ENCODE measurements at regions not wholly inside any gene's neighbourhood (a gene's known extent, or its start where the extent isn't known, plus 50 kb on each side); places are given as distances from the start of the nearest gene placed in this dataset.

DNA sequence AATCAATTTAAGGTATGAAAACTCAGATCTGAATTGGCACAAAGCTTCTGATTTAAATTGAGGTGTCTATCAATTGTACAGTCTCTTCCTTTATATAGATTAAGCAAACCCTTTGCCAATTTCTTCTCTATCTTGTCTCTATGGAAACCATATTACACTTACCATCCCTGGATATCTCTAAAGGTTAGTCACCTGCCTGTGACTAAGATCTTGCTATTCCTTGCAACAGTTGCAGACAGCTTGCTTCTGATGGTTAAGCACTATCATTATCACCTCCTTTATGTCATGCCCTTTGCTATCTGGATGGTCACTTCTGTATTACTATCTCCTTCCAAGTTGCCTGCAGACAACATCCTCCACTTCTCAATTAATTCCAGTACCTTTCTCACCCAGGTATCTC lies 998.6 kb upstream of the B3GALT2 start:
- DNase-seq, result no peak

DNA sequence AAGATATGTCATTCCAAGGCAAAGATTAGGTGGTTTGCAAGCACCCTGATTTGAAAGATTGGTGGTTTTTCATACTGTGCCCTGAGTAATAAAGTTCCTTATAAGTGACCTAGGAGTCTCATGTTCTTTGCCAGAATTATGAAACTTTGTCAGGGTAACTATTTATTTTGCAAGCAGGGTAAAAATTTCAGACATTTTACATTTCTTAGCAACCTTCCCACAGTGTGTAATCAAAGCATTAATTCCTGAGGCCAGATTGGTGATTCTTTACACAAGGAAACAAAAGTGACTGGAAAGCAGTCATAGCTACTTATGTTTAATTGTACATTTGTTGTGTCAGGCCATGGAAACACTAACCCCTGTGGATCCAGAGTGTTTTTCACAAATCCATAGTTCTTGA lies 998.0 kb upstream of the B3GALT2 start:
- DNase-seq, result no peak

DNA sequence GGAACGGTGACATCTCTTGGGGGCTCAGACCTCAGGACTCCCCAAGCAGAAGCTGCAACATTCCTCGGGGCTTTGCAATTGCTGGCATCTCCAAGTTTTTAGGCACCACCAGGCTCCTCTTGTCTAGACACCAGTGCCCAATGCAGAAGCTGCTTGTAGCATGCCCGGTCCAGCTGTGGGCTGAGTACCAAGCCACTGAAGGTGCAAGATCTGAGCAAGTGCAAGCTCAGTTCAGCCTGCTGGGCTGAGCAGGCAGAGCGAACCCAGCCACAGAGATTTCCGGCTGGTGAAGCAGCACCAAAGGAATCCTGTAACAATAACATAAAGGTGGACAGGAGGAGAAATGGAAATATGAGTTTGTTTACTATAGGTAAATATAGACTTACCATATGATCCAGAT lies 995.4 kb upstream of the B3GALT2 start:
- DNase-seq, result no peak

GRCh38 chr1:194176212-194176611 lies 989.8 kb upstream of the B3GALT2 start:
- no peak for DNase-seq

- no peak for DNase-seq
Observed at GRCh38 chr1:194175251-194175650, 988.8 kb upstream of the B3GALT2 start.

DNA sequence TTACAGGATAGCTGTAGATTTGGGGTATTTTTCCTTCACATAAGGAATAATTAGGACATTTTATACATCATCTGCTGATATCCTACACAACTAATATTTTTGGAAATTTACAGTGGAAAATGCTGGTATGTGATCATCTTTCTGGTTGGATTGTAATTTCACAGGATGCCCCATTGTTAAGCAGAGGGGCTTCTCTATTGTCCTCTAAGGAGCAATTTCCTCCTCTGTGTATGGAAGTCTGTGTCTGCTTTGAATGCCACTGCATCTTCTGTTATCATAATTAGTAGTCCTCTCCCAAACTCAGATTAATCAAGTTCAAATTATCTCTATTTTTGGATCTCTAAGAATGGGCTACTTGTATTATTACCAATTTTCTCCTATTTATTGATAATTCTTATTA lies 988.1 kb upstream of the B3GALT2 start:
- no peak for DNase-seq

DNA sequence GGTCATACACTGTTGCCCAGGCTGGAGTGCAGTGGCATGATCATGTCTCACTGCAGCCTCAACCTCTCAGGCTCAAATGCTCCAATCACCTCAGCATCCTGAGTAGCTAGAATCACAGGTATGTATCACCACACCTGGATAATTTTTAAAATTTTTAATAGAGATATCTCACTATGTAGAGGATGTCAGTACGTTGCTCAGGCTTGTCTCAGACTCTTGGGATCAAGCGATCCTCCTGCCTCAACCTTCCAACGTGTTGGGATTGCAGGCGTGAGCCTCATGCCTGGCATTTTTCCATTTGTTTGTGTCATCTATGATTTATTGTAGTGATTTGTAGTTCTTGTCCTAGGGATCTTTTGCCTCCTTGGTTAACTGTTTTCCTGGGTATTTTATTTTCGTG lies 985.2 kb upstream of the B3GALT2 start:
- DNase-seq, result no peak

- no peak for DNase-seq
Observed at GRCh38 chr1:194167956-194168640, 981.7 kb upstream of the B3GALT2 start.

DNA sequence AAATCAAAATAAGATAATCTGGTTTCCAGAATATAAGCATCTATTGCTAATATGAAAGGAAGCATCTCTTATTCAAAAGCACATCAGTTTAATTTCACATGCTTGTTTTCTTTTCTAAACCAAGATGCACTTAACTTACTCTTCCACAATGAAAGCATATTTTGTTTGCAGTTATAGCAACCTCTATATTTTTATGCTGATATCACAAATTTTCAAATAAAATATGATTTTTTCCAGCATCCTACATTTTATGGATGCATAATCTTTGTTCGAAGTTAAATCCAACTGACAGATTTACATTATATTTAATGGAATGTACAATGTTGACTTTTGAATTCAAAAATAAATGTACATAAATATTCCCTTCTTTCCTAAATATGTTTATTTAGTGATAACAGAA lies 978.3 kb upstream of the B3GALT2 start:
- DNase-seq, result no peak

DNA sequence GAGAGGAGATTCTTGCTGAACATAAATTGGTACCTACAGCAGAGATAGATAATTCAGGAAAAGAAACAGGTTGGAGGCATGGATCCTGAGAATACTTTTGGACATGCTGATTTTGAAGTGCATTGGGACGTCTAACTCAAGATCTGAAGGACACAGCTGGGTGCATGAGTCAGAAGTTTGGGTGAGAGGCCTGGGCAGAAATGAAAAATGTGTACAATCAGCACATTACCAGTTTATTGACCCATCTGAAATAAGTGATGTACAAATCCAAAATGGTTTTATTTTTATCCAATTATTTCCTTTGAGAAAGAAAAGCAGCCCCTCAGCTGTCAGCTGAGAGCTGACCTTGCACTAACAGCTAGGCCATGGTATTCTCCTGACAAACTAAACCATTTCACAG lies 975.2 kb upstream of the B3GALT2 start:
- DNase-seq, result no peak

DNA sequence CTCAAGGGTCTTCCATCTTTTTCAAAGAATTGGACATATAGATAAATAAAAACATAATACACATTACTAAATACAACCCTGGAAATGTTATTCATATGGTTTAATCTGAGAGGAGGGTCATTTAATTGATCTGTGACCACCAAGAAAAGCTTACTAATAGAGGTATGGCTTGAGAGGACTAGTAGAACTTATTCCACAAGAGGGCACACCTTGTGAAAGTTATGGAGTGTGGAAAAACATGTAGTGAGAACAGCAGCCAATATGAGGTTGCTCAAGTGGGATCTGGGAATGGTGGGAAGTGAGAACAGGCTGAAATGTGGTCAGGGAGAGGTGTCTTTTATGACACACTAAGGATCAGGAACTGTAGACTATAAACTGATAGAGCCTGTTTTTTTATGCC lies 973.5 kb upstream of the B3GALT2 start:
- no peak for DNase-seq

DNA sequence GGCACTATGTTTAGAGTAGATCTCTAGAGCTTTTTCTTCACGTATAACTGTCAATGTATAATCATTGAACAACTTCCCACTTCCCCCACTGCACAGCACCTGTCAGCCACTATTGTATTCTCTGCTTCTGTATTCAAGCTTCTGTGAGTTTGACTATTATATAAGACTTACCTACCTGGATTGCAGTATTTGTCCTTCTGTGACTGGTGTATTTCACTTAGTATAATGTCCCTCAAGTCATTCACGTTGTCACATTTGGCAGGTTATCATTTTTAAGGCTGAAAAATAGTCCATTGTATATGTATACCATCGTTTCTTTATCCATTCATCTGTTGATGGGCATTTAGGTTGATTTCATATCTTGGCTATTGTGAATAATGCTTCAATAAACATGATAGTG lies 969.5 kb upstream of the B3GALT2 start:
- no peak for DNase-seq

GRCh38 chr1:194151056-194151455 lies 964.6 kb upstream of the B3GALT2 start:
- no peak for DNase-seq

GRCh38 chr1:194150242-194150641 lies 963.8 kb upstream of the B3GALT2 start:
- no peak for DNase-seq

DNA sequence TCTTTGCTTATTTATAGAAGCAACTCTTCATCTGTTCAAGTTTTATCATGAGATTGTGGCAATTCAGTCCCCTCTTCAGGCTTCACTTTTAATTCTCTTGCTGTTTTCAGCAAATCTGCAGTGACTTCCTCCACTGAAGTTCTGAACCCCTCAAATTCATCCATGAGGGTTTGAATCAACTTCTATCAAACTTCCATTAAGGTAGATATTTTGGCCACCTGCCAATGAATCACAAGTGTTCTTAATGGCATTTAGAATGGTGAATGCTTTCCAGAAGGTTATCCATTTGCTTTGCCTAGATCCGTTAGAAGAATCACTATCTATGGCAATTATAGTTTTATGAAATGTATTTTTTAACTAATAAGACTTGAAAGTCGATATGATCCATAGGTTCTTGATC lies 946.7 kb upstream of the B3GALT2 start:
- DNase-seq, result no peak

- DNase-seq, result no peak
Observed at GRCh38 chr1:194118086-194118485, 931.7 kb upstream of the B3GALT2 start.

DNA sequence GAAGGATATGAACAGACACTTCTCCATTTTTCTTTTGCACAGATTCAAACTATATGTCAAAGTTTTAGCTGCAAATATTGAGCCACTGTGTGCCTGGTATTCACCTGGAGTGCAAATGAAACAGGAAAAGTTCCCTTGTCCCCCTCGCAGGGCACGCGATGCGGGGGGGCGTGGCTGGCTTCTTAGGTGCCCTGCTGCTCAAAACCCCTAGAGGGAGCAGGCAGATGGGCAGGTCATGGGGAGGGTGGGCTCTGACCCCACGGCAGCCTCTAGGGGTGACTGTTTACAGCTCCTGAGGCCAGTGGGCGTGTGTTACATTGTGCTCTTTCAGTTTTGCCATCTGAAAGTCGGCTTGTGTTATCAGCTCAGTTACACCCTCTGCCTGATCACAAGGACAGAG lies 931.2 kb upstream of the B3GALT2 start:
- DNase-seq, result no peak

GRCh38 chr1:194114288-194114687 lies 927.9 kb upstream of the B3GALT2 start:
- DNase-seq, result no peak

- DNase-seq, result no peak
Observed at GRCh38 chr1:194105381-194105780, 919.0 kb upstream of the B3GALT2 start.

- DNase-seq, result no peak
Observed at GRCh38 chr1:194104247-194104844, 917.9 kb upstream of the B3GALT2 start.

GRCh38 chr1:194103516-194104246 lies 917.3 kb upstream of the B3GALT2 start:
- DNase-seq, result no peak

- DNase-seq, result no peak
Observed at GRCh38 chr1:194103101-194103500, 916.7 kb upstream of the B3GALT2 start.

GRCh38 chr1:194102607-194103006 lies 916.2 kb upstream of the B3GALT2 start:
- DNase-seq, result no peak

GRCh38 chr1:194084755-194085154 lies 898.3 kb upstream of the B3GALT2 start:
- no peak for DNase-seq
